Loucy (cell line): ENCODE measurements at regions not wholly inside any gene's neighbourhood (a gene's known extent, or its start where the extent isn't known, plus 50 kb on each side); places are given as distances from the start of the nearest gene placed in this dataset.

Experiments used
- H2AFZ ChIP-seq: fragments of 200-600 bp; sonication (generic); 2 replicates; pipeline ENCODE4 v1.6.0; 2016; ENCODE audit warnings: antibody characterized with exemption, mild to moderate bottlenecking, low read length, moderate library complexity
- H3F3A ChIP-seq: fragments of 200-600 bp; 2 replicates; pipeline ENCODE4 v1.6.0; 2016; ENCODE audit warnings: antibody characterized with exemption, low read depth, mild to moderate bottlenecking
- H3K27me3 ChIP-seq: fragments of 200-600 bp; sonication (generic); 2 replicates; pipeline ENCODE4 v1.6.1; 2014; ENCODE audit warnings: low read length, mild to moderate bottlenecking; ENCODE audit not compliant: insufficient read depth, poor library complexity, severe bottlenecking
- H3K36me3 ChIP-seq: fragments of 200-600 bp; sonication (generic); 2 replicates; pipeline ENCODE4 v1.6.1; 2016; ENCODE audit warnings: low read length; ENCODE audit not compliant: insufficient read depth
- H3K4me1 ChIP-seq: fragments of 200-600 bp; sonication (generic); 2 replicates; pipeline ENCODE4 v1.5.1; 2014; ENCODE audit warnings: low read length, mild to moderate bottlenecking; ENCODE audit not compliant: insufficient read depth, poor library complexity, severe bottlenecking
- H3K4me2 ChIP-seq: fragments of 200-600 bp; sonication (generic); 2 replicates; pipeline ENCODE4 v1.6.0; 2014; ENCODE audit warnings: antibody characterized with exemption, low read length, low read depth, mild to moderate bottlenecking; ENCODE audit not compliant: poor library complexity, severe bottlenecking
- H3K4me3 ChIP-seq: fragments of 200-600 bp; sonication (generic); 2 replicates; pipeline ENCODE4 v1.5.1; 2014; ENCODE audit warnings: low read length, mild to moderate bottlenecking, mixed read lengths; ENCODE audit not compliant: poor library complexity, severe bottlenecking
- H3K79me2 ChIP-seq: fragments of 200-600 bp; sonication (generic); 2 replicates; pipeline ENCODE4 v1.6.1; 2014; ENCODE audit warnings: low read length; ENCODE audit not compliant: insufficient read depth
- H3K9ac ChIP-seq: fragments of 200-600 bp; sonication (generic); 2 replicates; pipeline ENCODE4 v1.6.0; 2014; ENCODE audit warnings: mild to moderate bottlenecking, low read depth, low read length, moderate library complexity; ENCODE audit not compliant: poor library complexity, severe bottlenecking
- H3K9me2 ChIP-seq: fragments of 200-600 bp; sonication (generic); replicated peaks from 2 replicates; pipeline ENCODE4 v1.6.1; 2016; ENCODE audit warnings: low read depth, low read length, mixed read lengths
- H3K9me3 ChIP-seq: fragments of 200-600 bp; sonication (generic); 2 replicates; pipeline ENCODE4 v1.6.1; 2014; ENCODE audit warnings: mild to moderate bottlenecking, antibody characterized with exemption, low read length, low read depth; ENCODE audit not compliant: insufficient read depth
- H4K20me1 ChIP-seq: fragments of 200-600 bp; sonication (generic); 2 replicates; pipeline ENCODE4 v1.6.0; 2014; ENCODE audit warnings: antibody characterized with exemption, low read length, mild to moderate bottlenecking; ENCODE audit not compliant: insufficient read depth, poor library complexity, severe bottlenecking
- EZH2phosphoT487 ChIP-seq: fragments of 200-600 bp; IDR thresholded peaks from 2 replicates; pipeline ENCODE4 v1.6.1; 2018; ENCODE audit warnings: antibody characterized with exemption, mild to moderate bottlenecking, moderate library complexity, borderline replicate concordance
- TF ChIP-seq, protein P1 (sequence below): fragments of 200-600 bp; sonication (generic); conservative IDR thresholded peaks from 2 replicates; pipeline ENCODE4 v1.5.1; 2014; ENCODE audit warnings: mild to moderate bottlenecking, antibody characterized with exemption, low read length

- Histone ChIP-seq H3K79me2 (no peaks in the 10 kb centered on the region), H3K4me2 (no peak overlapping the region), H3K9me2 (no peaks in the 10 kb centered on the region), H2AFZ (no peak overlapping the region), H3K4me1 (no peaks in the 10 kb centered on the region), H3K36me3 (no peaks in the 10 kb centered on the region), H3K9me3 (no peaks in the 10 kb centered on the region), H4K20me1 (no peaks in the 10 kb centered on the region), H3F3A (no peaks in the 10 kb centered on the region), H3K4me3 (no peak overlapping the region), H3K9ac (no peak overlapping the region), H3K27me3 (no peaks in the 10 kb centered on the region)
- TF ChIP-seq EZH2phosphoT487, result no peak
- TF ChIP-seq, protein P1, sequence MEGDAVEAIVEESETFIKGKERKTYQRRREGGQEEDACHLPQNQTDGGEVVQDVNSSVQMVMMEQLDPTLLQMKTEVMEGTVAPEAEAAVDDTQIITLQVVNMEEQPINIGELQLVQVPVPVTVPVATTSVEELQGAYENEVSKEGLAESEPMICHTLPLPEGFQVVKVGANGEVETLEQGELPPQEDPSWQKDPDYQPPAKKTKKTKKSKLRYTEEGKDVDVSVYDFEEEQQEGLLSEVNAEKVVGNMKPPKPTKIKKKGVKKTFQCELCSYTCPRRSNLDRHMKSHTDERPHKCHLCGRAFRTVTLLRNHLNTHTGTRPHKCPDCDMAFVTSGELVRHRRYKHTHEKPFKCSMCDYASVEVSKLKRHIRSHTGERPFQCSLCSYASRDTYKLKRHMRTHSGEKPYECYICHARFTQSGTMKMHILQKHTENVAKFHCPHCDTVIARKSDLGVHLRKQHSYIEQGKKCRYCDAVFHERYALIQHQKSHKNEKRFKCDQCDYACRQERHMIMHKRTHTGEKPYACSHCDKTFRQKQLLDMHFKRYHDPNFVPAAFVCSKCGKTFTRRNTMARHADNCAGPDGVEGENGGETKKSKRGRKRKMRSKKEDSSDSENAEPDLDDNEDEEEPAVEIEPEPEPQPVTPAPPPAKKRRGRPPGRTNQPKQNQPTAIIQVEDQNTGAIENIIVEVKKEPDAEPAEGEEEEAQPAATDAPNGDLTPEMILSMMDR, result no peak
Observed at GRCh38 chr17:52738791-52739190, 580.3 kb upstream of the CA10 start.

DNA sequence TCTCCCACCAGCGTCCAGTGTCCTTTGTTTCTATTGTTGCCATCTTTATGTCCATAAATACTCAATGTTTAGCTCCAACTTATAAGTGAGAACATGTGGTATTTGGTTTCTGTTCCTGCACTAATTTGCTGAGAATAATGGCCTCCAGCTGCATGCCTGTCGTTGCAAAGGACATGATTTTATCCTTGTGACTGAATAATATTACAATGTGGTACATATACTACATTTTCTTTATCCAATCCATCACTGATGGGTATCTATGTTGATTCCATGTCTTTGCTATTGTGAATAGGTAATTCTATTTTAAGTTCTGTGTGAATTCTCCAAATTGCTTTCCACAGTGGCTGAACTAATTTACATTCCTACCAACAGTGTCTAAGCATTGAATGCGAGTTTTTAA lies 578.6 kb upstream of the CA10 start:
- Histone ChIP-seq H3K9ac (no peak overlapping the region), H3K4me2 (no peak overlapping the region), H3K9me3 (no peaks in the 10 kb centered on the region), H4K20me1 (no peaks in the 10 kb centered on the region), H3K27me3 (no peaks in the 10 kb centered on the region), H3K4me3 (no peak overlapping the region), H2AFZ (no peak overlapping the region), H3F3A (no peaks in the 10 kb centered on the region), H3K79me2 (no peaks in the 10 kb centered on the region), H3K9me2 (no peaks in the 10 kb centered on the region), H3K4me1 (no peaks in the 10 kb centered on the region), H3K36me3 (no peaks in the 10 kb centered on the region)
- TF ChIP-seq, protein P1, result no peak
- TF ChIP-seq EZH2phosphoT487, result no peak

GRCh38 chr17:52732841-52733240 lies 574.3 kb upstream of the CA10 start:
- no peak for TF ChIP-seq EZH2phosphoT487
- TF ChIP-seq, protein P1, result no peak
- Histone ChIP-seq H3F3A (no peaks in the 10 kb centered on the region), H3K9me2 (no peaks in the 10 kb centered on the region), H3K4me3 (no peak overlapping the region), H4K20me1 (no peaks in the 10 kb centered on the region), H3K27me3 (no peaks in the 10 kb centered on the region), H3K9me3 (no peaks in the 10 kb centered on the region), H3K36me3 (no peaks in the 10 kb centered on the region), H3K9ac (no peak overlapping the region), H2AFZ (no peak overlapping the region), H3K4me2 (no peak overlapping the region), H3K4me1 (no peaks in the 10 kb centered on the region), H3K79me2 (no peaks in the 10 kb centered on the region)
